Prostate gland (tissue), 2 donors: ENCODE measurements at regions not wholly inside any gene's neighbourhood (a gene's known extent, or its start where the extent isn't known, plus 50 kb on each side); places are given as distances from the start of the nearest gene placed in this dataset.

ENCODE experiments used
- CTCF ChIP-seq, 4 experiments: fragments of 200-600 bp in 2 of 4; fragments of 450-650 bp in 2 of 4; sonication (generic) in 2 of 4; IDR thresholded peaks; 1 replicate in 3 of 4; 2 replicates in 1 of 4; pipeline ENCODE4 v1.5.1; 2016 to 2019; ENCODE audit warnings: antibody characterized with exemption in 4 of 4, mild to moderate bottlenecking in 2 of 4, moderate library complexity in 2 of 4
- POLR2A ChIP-seq: fragments of 450-650 bp; IDR thresholded peaks from one replicate; pipeline ENCODE4 v1.6.1; 2016; ENCODE audit warnings: antibody characterized with exemption, mild to moderate bottlenecking
- POLR2AphosphoS5 ChIP-seq: sonication (generic); formaldehyde crosslinking; IDR thresholded peaks from one replicate; pipeline ENCODE4 v1.6.1; 2017; ENCODE audit warnings: antibody characterized with exemption

GRCh38 chr1:103336408-103336807, 189.1 kb upstream of the RNPC3 start:
- TF ChIP-seq CTCF (IDR thresholded peaks at IDR 0.05), result no peak
- TF ChIP-seq POLR2A, result no peak
- TF ChIP-seq POLR2AphosphoS5, result no peak
